CD8-positive, alpha-beta memory T cell (primary cell): ENCODE measurements at regions not wholly inside any gene's neighbourhood (a gene's known extent, or its start where the extent isn't known, plus 50 kb on each side); places are given as distances from the start of the nearest gene placed in this dataset.
"Not testable (repeated sequence)": the region's sequence is repeated elsewhere in the genome, so short reads cannot be mapped to it uniquely, and the experiment has no call there.

Source experiments
- CTCF ChIA-PET: fragments of 350-600 bp; sonication (Branson Sonifier 250); formaldehyde crosslinking; loops from one replicate; lab custom pipeline; 2021; ENCODE audit warnings: antibody characterized with exemption; lab: Charles Lee
- POLR2A ChIA-PET: fragments of 350-600 bp; sonication (Branson Sonifier 250); formaldehyde crosslinking; loops from one replicate; lab custom pipeline; 2021; ENCODE audit warnings: antibody characterized with exemption; lab: Charles Lee
- DNase-seq, 5 donors: peaks; one replicate each; pipeline versions ENCODE4 v3.0.0 to v3.0.0-alpha.2; 2020 to 2022; ENCODE audit warnings: mixed read lengths in 1 of 5
- H3K27ac ChIP-seq: one replicate; pipeline ENCODE4 v1.7.0; 2013; ENCODE audit warnings: low read depth, mild to moderate bottlenecking, low read length, moderate library complexity
- H3K27me3 ChIP-seq: 2 replicates; pipeline ENCODE4 v1.7.0; 2013; ENCODE audit warnings: low read length, mild to moderate bottlenecking; ENCODE audit not compliant: insufficient read depth, poor library complexity, severe bottlenecking
- H3K36me3 ChIP-seq: 2 replicates; pipeline ENCODE4 v1.7.0; 2013; ENCODE audit warnings: mild to moderate bottlenecking, low read length, moderate library complexity; ENCODE audit not compliant: insufficient read depth
- H3K4me1 ChIP-seq: 2 replicates; pipeline ENCODE4 v1.7.0; 2013; ENCODE audit warnings: mild to moderate bottlenecking, low read length, moderate library complexity; ENCODE audit not compliant: insufficient read depth
- H3K4me3 ChIP-seq: 2 replicates; pipeline ENCODE4 v1.7.0; 2013; ENCODE audit warnings: mild to moderate bottlenecking, low read length
- H3K9me3 ChIP-seq: 2 replicates; pipeline ENCODE4 v1.7.0; 2013; ENCODE audit warnings: mild to moderate bottlenecking, low read length
- H3K27ac Mint-ChIP-seq, 8 donors: one replicate each; pipeline ENCODE4 v1.8.0; 2020 to 2021; ENCODE audit warnings: mixed read lengths in 8 of 8, mild to moderate bottlenecking in 6 of 8, inconsistent platforms in 3 of 8, moderate library complexity in 3 of 8
- H3K27me3 Mint-ChIP-seq, 2 donors: one replicate each; pipeline ENCODE4 v1.8.0; 2020 to 2021; ENCODE audit warnings: mixed read lengths in 2 of 2, mild to moderate bottlenecking in 1 of 2, moderate library complexity in 1 of 2
- H3K36me3 Mint-ChIP-seq, 3 donors: one replicate each; pipeline ENCODE4 v1.8.0; 2020 to 2021; ENCODE audit warnings: mixed read lengths in 3 of 3, inconsistent platforms in 1 of 3, mild to moderate bottlenecking in 1 of 3
- H3K4me1 Mint-ChIP-seq, 3 donors: one replicate each; pipeline ENCODE4 v1.8.0; 2020 to 2021; ENCODE audit warnings: mixed read lengths in 3 of 3, inconsistent platforms in 1 of 3, mild to moderate bottlenecking in 1 of 3
- H3K4me3 Mint-ChIP-seq, 7 donors: one replicate each; pipeline ENCODE4 v1.8.0; 2020 to 2021; ENCODE audit warnings: mixed read lengths in 7 of 7, mild to moderate bottlenecking in 6 of 7, moderate library complexity in 4 of 7, inconsistent platforms in 2 of 7
- H3K9me3 Mint-ChIP-seq, 5 donors: one replicate each; pipeline ENCODE4 v1.8.0; 2020 to 2022; ENCODE audit warnings: mixed read lengths in 5 of 5, mild to moderate bottlenecking in 3 of 5, moderate library complexity in 2 of 5, inconsistent platforms in 1 of 5

DNA sequence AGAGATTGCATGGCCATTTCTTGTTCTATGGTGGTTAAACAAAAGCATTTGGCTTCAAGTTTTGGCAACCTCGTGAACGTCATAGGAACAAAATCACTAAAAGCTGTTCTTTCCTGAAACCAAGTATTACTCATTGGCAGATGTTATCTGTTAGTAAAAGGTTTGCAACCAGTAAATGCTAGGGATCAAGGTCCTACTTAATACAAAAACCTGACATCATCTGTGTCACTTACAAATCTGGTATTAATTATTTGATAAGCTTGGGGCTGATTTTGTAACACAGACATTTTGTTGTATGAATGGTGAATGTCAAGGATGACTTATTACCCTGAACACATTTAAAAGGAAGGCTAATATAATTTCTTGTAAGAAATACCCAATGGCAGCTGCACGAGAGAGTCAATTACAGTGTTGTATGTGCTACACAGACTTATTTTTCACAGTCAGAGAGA lies 486.4 kb upstream of the ZNF608 start:
- H3K27ac Mint-ChIP-seq, result no peak overlapping the region
- no peak overlapping the region for H3K4me3 ChIP-seq
- H3K4me1 Mint-ChIP-seq, result no peaks in the 10 kb centered on the region
- H3K36me3 ChIP-seq, result no peaks in the 10 kb centered on the region
- no peaks in the 10 kb centered on the region for H3K27me3 Mint-ChIP-seq
- H3K9me3 Mint-ChIP-seq, result peaks cover 0 to 19% (median 5%) of the 10 kb centered on the region in 5 donors
- CTCF ChIA-PET, result no interaction called here
- H3K4me1 ChIP-seq, result no peaks in the 10 kb centered on the region
- no peaks in the 10 kb centered on the region for H3K9me3 ChIP-seq
- H3K4me3 Mint-ChIP-seq, result no peak overlapping the region
- POLR2A ChIA-PET, result no interaction called here
- no peak for DNase-seq
- no peak overlapping the region for H3K27ac ChIP-seq
- no peaks in the 10 kb centered on the region for H3K27me3 ChIP-seq
- no peaks in the 10 kb centered on the region for H3K36me3 Mint-ChIP-seq

DNA sequence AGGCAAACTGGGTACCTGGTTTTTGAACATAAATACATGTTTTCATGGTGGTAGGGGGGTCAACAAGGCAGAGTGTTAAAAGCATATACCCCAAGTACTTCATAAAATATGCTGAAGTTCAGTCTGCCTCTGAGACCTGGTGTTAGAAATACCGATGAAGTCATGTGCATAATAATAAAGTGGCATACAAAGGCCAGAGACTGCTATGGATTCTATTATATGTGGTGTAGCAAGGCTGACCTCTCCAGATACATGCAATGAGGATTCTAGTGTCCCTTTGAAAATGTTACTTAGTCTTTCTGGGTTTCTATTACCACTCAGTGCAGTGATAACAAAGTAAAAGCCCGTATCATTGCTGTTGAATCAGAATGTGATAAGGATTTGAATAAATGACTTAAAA lies 487.5 kb upstream of the ZNF608 start:
- Histone ChIP-seq H3K4me3 (no peak overlapping the region), H3K9me3 (no peaks in the 10 kb centered on the region), H3K27me3 (no peaks in the 10 kb centered on the region), H3K36me3 (no peaks in the 10 kb centered on the region), H3K27ac (no peak overlapping the region), H3K4me1 (no peaks in the 10 kb centered on the region)
- no peak overlapping the region for H3K4me3 Mint-ChIP-seq
- no peaks in the 10 kb centered on the region for H3K27me3 Mint-ChIP-seq
- H3K9me3 Mint-ChIP-seq, result peaks cover 2 to 23% (median 5%) of the 10 kb centered on the region in 5 donors
- DNase-seq, result no peak
- ChIA-PET CTCF (no interaction called here), POLR2A (no interaction called here)
- no peak overlapping the region for H3K27ac Mint-ChIP-seq
- no peaks in the 10 kb centered on the region for H3K4me1 Mint-ChIP-seq
- H3K36me3 Mint-ChIP-seq, result no peaks in the 10 kb centered on the region

DNA sequence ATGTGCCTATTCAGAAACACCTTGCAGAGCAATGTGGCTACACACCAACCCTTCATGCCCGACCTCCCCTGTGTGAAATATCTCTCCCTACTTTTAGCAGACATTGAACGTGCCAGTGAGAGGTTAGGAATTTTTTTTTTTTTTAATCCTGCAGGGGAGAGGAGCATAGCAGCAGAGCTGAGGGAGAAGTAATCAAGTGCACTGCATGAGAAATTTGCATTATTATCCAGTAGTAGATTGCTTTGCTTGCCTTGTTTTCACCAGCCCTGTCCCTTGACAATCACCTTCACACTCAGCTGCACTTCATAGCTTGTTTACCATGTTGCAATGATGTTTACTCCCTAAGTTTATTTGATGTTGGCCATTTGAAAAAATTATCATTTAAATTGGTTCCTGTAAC lies 489.6 kb upstream of the ZNF608 start:
- Mint-ChIP-seq H3K4me3 (no peak overlapping the region), H3K4me1 (no peaks in the 10 kb centered on the region), H3K36me3 (no peaks in the 10 kb centered on the region), H3K27me3 (no peaks in the 10 kb centered on the region), H3K27ac (no peak overlapping the region), H3K9me3 (peaks cover 0 to 23% (median 5%) of the 10 kb centered on the region in 5 donors)
- ChIA-PET CTCF (no interaction called here), POLR2A (no interaction called here)
- H3K27me3 ChIP-seq, result no peaks in the 10 kb centered on the region
- no peaks in the 10 kb centered on the region for H3K4me1 ChIP-seq
- H3K27ac ChIP-seq, result no peak overlapping the region
- H3K36me3 ChIP-seq, result no peaks in the 10 kb centered on the region
- H3K9me3 ChIP-seq, result no peaks in the 10 kb centered on the region
- DNase-seq, result no peak
- no peak overlapping the region for H3K4me3 ChIP-seq

DNA sequence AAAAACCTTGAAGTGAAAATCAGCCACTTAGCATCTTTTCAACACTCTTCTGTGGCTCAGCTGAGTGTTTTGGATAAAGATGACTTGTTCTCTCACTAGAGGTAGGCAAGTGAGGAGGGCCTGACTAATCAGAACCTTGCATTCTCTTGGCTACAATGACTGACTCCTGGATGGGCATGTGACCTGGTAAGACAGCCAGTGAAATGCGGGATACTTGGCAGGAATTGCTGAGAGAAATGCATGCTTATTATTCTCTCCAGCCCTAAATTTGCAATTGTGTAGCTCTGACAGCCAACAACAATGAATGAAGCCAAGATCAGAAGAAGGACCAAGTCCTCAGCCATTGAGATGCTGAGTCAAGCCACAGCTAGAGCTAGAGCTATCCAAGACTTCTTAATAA lies 490.5 kb upstream of the ZNF608 start:
- CTCF ChIA-PET, result no interaction called here
- H3K27ac Mint-ChIP-seq, result no peak overlapping the region

DNA sequence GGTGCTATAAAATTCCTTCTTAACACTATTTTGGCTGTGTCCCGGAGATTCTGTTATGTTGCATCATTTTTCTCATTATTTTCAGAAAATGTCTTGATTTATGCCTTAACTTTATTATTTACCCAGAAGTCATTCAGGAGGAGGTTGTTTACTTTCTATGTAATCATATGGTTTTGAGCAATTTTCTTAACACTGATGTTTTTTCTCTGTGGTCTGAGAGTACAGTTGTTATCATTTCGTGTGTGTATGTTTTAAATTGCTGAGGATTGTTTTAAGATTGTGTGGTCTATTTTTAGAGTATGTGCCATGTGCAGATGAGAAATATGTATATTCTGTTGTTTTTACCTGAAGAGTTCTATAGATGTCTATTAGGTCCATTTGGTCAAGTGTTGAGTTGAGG lies 498.1 kb upstream of the ZNF608 start:
- POLR2A ChIA-PET, result no interaction called here
- CTCF ChIA-PET, result no interaction called here

More for the DNA sequence above, 490.5 kb upstream of the ZNF608 start:
- DNase-seq, result peak in 1 of 5 donors; percentile 1
- Mint-ChIP-seq H3K4me1 (no peaks in the 10 kb centered on the region), H3K36me3 (no peaks in the 10 kb centered on the region), H3K4me3 (no peak overlapping the region), H3K9me3 (peaks cover 1 to 22% (median 2%) of the 10 kb centered on the region in 5 donors), H3K27me3 (no peaks in the 10 kb centered on the region)
- no peaks in the 10 kb centered on the region for H3K9me3 ChIP-seq
- POLR2A ChIA-PET, result no interaction called here
- H3K4me3 ChIP-seq, result no peak overlapping the region
- H3K36me3 ChIP-seq, result no peaks in the 10 kb centered on the region
- H3K27ac ChIP-seq, result no peak overlapping the region
- no peaks in the 10 kb centered on the region for H3K27me3 ChIP-seq
- no peaks in the 10 kb centered on the region for H3K4me1 ChIP-seq

DNA sequence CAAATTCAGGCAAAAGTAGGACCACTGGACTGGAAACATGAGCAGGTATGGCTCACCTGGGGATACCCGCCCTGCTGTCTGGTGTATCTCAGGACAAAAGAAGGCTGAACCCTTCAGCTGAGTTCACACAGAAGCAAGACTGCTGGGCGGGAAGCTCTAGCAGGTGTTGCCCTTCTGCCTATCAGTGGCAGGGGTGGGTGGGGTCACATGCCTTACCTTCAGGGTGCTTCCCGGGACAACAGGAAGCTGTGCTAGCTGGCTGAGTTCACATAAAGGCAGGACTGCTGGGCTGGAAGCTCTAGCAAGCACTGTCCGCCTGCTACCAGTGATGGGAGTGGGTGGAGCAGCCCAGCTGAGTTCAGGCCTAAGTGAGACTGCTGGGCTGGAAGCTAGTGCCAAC lies 498.8 kb upstream of the ZNF608 start:
- POLR2A ChIA-PET, result no interaction called here
- H3K4me3 ChIP-seq, result no peak overlapping the region
- no peaks in the 10 kb centered on the region for H3K36me3 Mint-ChIP-seq
- H3K27ac ChIP-seq, result no peak overlapping the region
- DNase-seq, result no peak
- CTCF ChIA-PET, result no interaction called here
- H3K9me3 ChIP-seq, result no peaks in the 10 kb centered on the region
- no peaks in the 10 kb centered on the region for H3K4me1 Mint-ChIP-seq
- H3K27me3 ChIP-seq, result no peaks in the 10 kb centered on the region
- no peaks in the 10 kb centered on the region for H3K4me1 ChIP-seq
- peaks cover 8 to 17% (median 13%) of the 10 kb centered on the region in 5 donors for H3K9me3 Mint-ChIP-seq
- H3K36me3 ChIP-seq, result no peaks in the 10 kb centered on the region
- H3K27ac Mint-ChIP-seq, result no peak overlapping the region
- no peaks in the 10 kb centered on the region for H3K27me3 Mint-ChIP-seq
- H3K4me3 Mint-ChIP-seq, result no peak overlapping the region

More for the DNA sequence above, 498.1 kb upstream of the ZNF608 start:
- Mint-ChIP-seq H3K4me1 (no peaks in the 10 kb centered on the region), H3K36me3 (no peaks in the 10 kb centered on the region), H3K27me3 (no peaks in the 10 kb centered on the region), H3K4me3 (no peak overlapping the region), H3K27ac (no peak overlapping the region), H3K9me3 (peaks cover 8 to 17% (median 13%) of the 10 kb centered on the region in 5 donors)
- no peaks in the 10 kb centered on the region for H3K9me3 ChIP-seq
- H3K36me3 ChIP-seq, result no peaks in the 10 kb centered on the region
- H3K4me3 ChIP-seq, result no peak overlapping the region
- DNase-seq, result no peak
- H3K27me3 ChIP-seq, result no peaks in the 10 kb centered on the region
- H3K27ac ChIP-seq, result no peak overlapping the region
- H3K4me1 ChIP-seq, result no peaks in the 10 kb centered on the region

DNA sequence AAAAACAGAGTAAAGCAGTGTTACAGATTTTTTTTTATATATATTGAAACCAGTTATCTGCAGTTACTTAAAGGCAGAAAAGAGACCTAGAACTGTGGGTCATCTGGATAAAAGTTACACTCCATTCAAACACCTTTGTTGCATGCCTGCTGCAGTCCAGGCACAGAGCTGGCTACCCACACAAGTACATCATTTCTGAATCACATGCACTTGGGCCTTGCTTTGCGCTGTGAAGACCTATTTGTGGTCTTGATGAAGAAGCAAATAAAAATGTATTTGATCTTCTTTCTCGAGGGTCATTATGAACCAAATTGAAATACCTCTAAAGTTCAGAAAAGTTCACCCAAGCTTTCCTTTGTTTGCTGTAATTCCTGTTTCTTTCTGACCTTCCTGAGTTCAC lies 503.0 kb upstream of the ZNF608 start:
- Histone ChIP-seq H3K27me3 (no peaks in the 10 kb centered on the region), H3K9me3 (no peaks in the 10 kb centered on the region), H3K4me1 (no peaks in the 10 kb centered on the region), H3K36me3 (no peaks in the 10 kb centered on the region), H3K4me3 (no peak overlapping the region), H3K27ac (no peak overlapping the region)
- no peaks in the 10 kb centered on the region for H3K36me3 Mint-ChIP-seq
- no peak overlapping the region for H3K27ac Mint-ChIP-seq
- no peaks in the 10 kb centered on the region for H3K4me1 Mint-ChIP-seq
- no peak overlapping the region for H3K4me3 Mint-ChIP-seq
- DNase-seq, result no peak
- POLR2A ChIA-PET, result no interaction called here
- CTCF ChIA-PET, result no interaction called here
- H3K27me3 Mint-ChIP-seq, result no peaks in the 10 kb centered on the region
- H3K9me3 Mint-ChIP-seq, result peaks cover 6 to 18% (median 12%) of the 10 kb centered on the region in 5 donors

DNA sequence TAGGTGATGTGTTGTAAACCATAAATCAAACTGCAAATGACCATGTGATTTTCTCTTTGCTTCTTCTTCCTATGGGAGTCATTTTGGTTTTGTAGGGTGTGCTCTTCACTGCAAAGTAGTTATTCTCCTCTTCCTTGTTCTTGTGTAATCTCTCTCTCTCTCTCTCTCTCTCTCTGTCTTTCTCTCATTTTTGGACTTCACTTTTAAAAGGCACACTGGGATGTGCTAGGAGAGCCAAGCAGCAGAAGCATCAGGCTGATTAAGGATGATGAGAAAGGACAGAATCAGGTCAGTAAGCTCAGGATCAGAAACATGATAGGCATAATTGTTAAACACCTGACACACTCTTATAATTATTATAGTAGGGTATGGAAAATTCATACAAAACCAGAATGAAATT lies 505.3 kb upstream of the ZNF608 start:
- CTCF ChIA-PET, result no interaction called here
- Mint-ChIP-seq H3K36me3 (no peaks in the 10 kb centered on the region), H3K4me1 (no peaks in the 10 kb centered on the region), H3K9me3 (peaks cover 6 to 25% (median 9%) of the 10 kb centered on the region in 5 donors), H3K27me3 (no peaks in the 10 kb centered on the region), H3K27ac (no peak overlapping the region), H3K4me3 (no peak overlapping the region)
- Histone ChIP-seq H3K36me3 (no peaks in the 10 kb centered on the region), H3K27ac (no peak overlapping the region), H3K4me1 (no peaks in the 10 kb centered on the region), H3K9me3 (no peaks in the 10 kb centered on the region), H3K4me3 (no peak overlapping the region), H3K27me3 (no peaks in the 10 kb centered on the region)
- no peak for DNase-seq
- POLR2A ChIA-PET, result no interaction called here

DNA sequence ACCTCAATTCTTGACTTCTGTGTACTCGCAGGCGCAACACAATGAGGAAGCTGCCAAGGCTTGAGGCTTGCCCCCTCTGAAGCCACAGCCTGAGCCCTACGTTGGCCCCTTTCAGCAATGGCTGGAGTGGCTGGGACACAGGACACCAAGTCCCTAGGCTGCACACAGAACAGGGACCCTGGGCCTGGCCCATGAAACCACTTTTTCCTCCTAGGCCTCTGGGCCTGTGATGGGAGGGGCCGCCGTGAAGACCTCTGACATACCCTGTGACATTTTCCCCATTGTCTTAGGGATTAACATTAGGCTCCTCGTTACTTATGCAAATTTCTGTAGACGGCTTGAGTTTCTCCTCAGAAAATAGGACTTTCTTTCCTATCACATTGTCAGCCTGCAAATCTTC lies 507.2 kb upstream of the ZNF608 start:
- H3K4me1 Mint-ChIP-seq, POLR2A ChIA-PET, H3K36me3 ChIP-seq, DNase-seq, H3K4me3 Mint-ChIP-seq, H3K4me3 ChIP-seq, H3K27ac Mint-ChIP-seq, H3K4me1 ChIP-seq, H3K27me3 Mint-ChIP-seq, CTCF ChIA-PET, H3K36me3 Mint-ChIP-seq, H3K9me3 ChIP-seq, H3K27me3 ChIP-seq, H3K27ac ChIP-seq: not testable (repeated sequence)
- peaks cover 6 to 25% (median 18%) of the 10 kb centered on the region in 5 donors for H3K9me3 Mint-ChIP-seq
